HL-60/S4 (cell line): ENCODE measurements at regions not wholly inside any gene's neighbourhood (a gene's known extent, or its start where the extent isn't known, plus 50 kb on each side); places are given as distances from the start of the nearest gene placed in this dataset.

Source experiments
- in situ Hi-C: fragments of 300-500 bp; cut with MboI; formaldehyde crosslinking; loops from 2 replicates; pipeline ENCODE4 v1.14.3; 2022; ENCODE audit warnings: low sequenced_read_pairs

GRCh38 chr17:77451894-77452852 is 311.4 kb downstream of the SEC14L1 start:
- in situ Hi-C loops = no loop called here

GRCh38 chr17:77453613-77454241 is 313.0 kb downstream of the SEC14L1 start:
- in situ Hi-C loops = no loop called here

- in situ Hi-C loops = no loop called here
Observed at GRCh38 chr17:77454242-77455095, 313.7 kb downstream of the SEC14L1 start.

GRCh38 chr17:77455111-77455890 is 314.5 kb downstream of the SEC14L1 start:
- in situ Hi-C loops = no loop called here

- in situ Hi-C loops = no loop called here
Observed at GRCh38 chr17:77455891-77456260, 315.1 kb downstream of the SEC14L1 start.

- in situ Hi-C loops = no loop called here
Observed at GRCh38 chr17:77456271-77456950, 315.6 kb downstream of the SEC14L1 start.

GRCh38 chr17:77456951-77457548 is 316.3 kb downstream of the SEC14L1 start:
- in situ Hi-C loops = no loop called here

- in situ Hi-C loops = no loop called here
Observed at GRCh38 chr17:77457572-77458201, 316.9 kb downstream of the SEC14L1 start.

GRCh38 chr17:77458202-77459017 is 317.6 kb downstream of the SEC14L1 start:
- in situ Hi-C loops = no loop called here

GRCh38 chr17:77459018-77459755 is 318.4 kb downstream of the SEC14L1 start:
- in situ Hi-C loops = no loop called here

GRCh38 chr17:77460514-77461046 is 319.8 kb downstream of the SEC14L1 start:
- in situ Hi-C loops = no loop called here

- in situ Hi-C loops = no loop called here
Observed at GRCh38 chr17:77461277-77462057, 320.7 kb downstream of the SEC14L1 start.

- in situ Hi-C loops = no loop called here
Observed at GRCh38 chr17:77462090-77462489, 321.3 kb downstream of the SEC14L1 start.

GRCh38 chr17:77462553-77463497 is 322.1 kb downstream of the SEC14L1 start:
- in situ Hi-C loops = no loop called here

- in situ Hi-C loops = no loop called here
Observed at GRCh38 chr17:77464988-77465357, 324.2 kb downstream of the SEC14L1 start.
